Trophoblast cell (in vitro differentiated cells and primary cell): ENCODE measurements at regions not wholly inside any gene's neighbourhood (a gene's known extent, or its start where the extent isn't known, plus 50 kb on each side); places are given as distances from the start of the nearest gene placed in this dataset.
"Not testable (repeated sequence)": the region's sequence is repeated elsewhere in the genome, so short reads cannot be mapped to it uniquely, and the experiment has no call there.

ENCODE experiments used
- DNase-seq, 2 donors: peaks; one replicate each; pipeline ENCODE4 v3.0.0-alpha.2; 2016
- H2AFZ ChIP-seq: 2 replicates; pipeline ENCODE4 v1.6.1; 2013; ENCODE audit warnings: low read length, moderate library complexity, mild to moderate bottlenecking; ENCODE audit not compliant: insufficient read depth, poor library complexity
- H2AK5ac ChIP-seq: 2 replicates; pipeline ENCODE4 v1.6.1; 2013; ENCODE audit warnings: mild to moderate bottlenecking, low read length
- H2BK120ac ChIP-seq: 2 replicates; pipeline ENCODE4 v1.6.1; 2013; ENCODE audit warnings: low read length, mild to moderate bottlenecking, moderate library complexity; ENCODE audit not compliant: insufficient read depth, poor library complexity
- H2BK12ac ChIP-seq: 2 replicates; pipeline ENCODE4 v1.6.1; 2013; ENCODE audit warnings: mild to moderate bottlenecking, low read length, moderate library complexity
- H2BK5ac ChIP-seq: 2 replicates; pipeline ENCODE4 v1.6.1; 2013; ENCODE audit warnings: low read length, low read depth, moderate library complexity, mild to moderate bottlenecking; ENCODE audit not compliant: poor library complexity
- H3K14ac ChIP-seq: 2 replicates; pipeline ENCODE4 v1.6.1; 2013; ENCODE audit warnings: mild to moderate bottlenecking, low read length
- H3K18ac ChIP-seq: 2 replicates; pipeline ENCODE4 v1.6.1; 2013; ENCODE audit warnings: mild to moderate bottlenecking, low read length
- H3K23ac ChIP-seq: 2 replicates; pipeline ENCODE4 v1.6.1; 2013; ENCODE audit warnings: low read length
- H3K27ac ChIP-seq: 2 replicates; pipeline ENCODE4 v1.5.1; 2013; ENCODE audit warnings: low read depth, mild to moderate bottlenecking, inconsistent platforms, low read length, moderate library complexity
- H3K27me3 ChIP-seq: 2 replicates; pipeline ENCODE4 v1.6.1; 2013; ENCODE audit warnings: inconsistent platforms, mild to moderate bottlenecking, low read length, moderate library complexity; ENCODE audit not compliant: insufficient read depth
- H3K36me3 ChIP-seq, 2 experiments: 1 replicate in 1 of 2; 2 replicates in 1 of 2; pipeline ENCODE4 v1.6.1; 2013; ENCODE audit warnings: low read length in 2 of 2, mild to moderate bottlenecking in 2 of 2, moderate library complexity in 1 of 2; ENCODE audit not compliant: insufficient read depth in 2 of 2, control insufficient read depth in 1 of 2
- H3K4ac ChIP-seq: 2 replicates; pipeline ENCODE4 v1.6.1; 2013; ENCODE audit warnings: low read depth, mild to moderate bottlenecking, low read length, moderate library complexity
- H3K4me1 ChIP-seq, 2 experiments: 1 replicate in 1 of 2; 2 replicates in 1 of 2; pipeline ENCODE4 v1.6.1; 2013; ENCODE audit warnings: low read length in 2 of 2, mild to moderate bottlenecking in 2 of 2, moderate library complexity in 1 of 2; ENCODE audit not compliant: insufficient read depth in 2 of 2, control insufficient read depth in 1 of 2
- H3K4me2 ChIP-seq: 2 replicates; pipeline ENCODE4 v1.6.1; 2013; ENCODE audit warnings: inconsistent platforms, mild to moderate bottlenecking, low read length, moderate library complexity
- H3K4me3 ChIP-seq: 2 replicates; pipeline ENCODE4 v1.5.1; 2013; ENCODE audit warnings: mild to moderate bottlenecking, low read depth, low read length, inconsistent platforms
- H3K79me1 ChIP-seq: one replicate; pipeline ENCODE4 v1.6.1; 2013; ENCODE audit warnings: low read length
- H3K79me2 ChIP-seq: 2 replicates; pipeline ENCODE4 v1.6.1; 2013; ENCODE audit warnings: low read length, mild to moderate bottlenecking; ENCODE audit not compliant: control insufficient read depth, insufficient read depth, poor library complexity
- H3K9ac ChIP-seq: 2 replicates; pipeline ENCODE4 v1.6.1; 2013; ENCODE audit warnings: mild to moderate bottlenecking, low read length
- H3K9me3 ChIP-seq: 2 replicates; pipeline ENCODE4 v1.6.1; 2013; ENCODE audit warnings: low read depth, mild to moderate bottlenecking, control low read depth, inconsistent platforms, low read length; ENCODE audit not compliant: insufficient read depth
- H4K12ac ChIP-seq: 2 replicates; pipeline ENCODE4 v1.6.1; 2013; ENCODE audit warnings: low read depth, mild to moderate bottlenecking, low read length, moderate library complexity
- H4K8ac ChIP-seq: 2 replicates; pipeline ENCODE4 v1.6.1; 2013; ENCODE audit warnings: low read depth, mild to moderate bottlenecking, low read length, moderate library complexity
- H4K91ac ChIP-seq: one replicate; pipeline ENCODE4 v1.6.1; 2013; ENCODE audit warnings: low read depth, mild to moderate bottlenecking, low read length, moderate library complexity
- WGBS: extraction: QIAGEN DNeasy Blood & Tissue Kit; methylation state at CpG from one replicate; pipeline ENCODE4 v1.1.7; 2013; ENCODE audit warnings: missing lambda C conversion rate; ENCODE audit not compliant: insufficient read length, insufficient coverage; ENCODE audit errors: extremely low coverage; 5-methylcytosine and 5-hydroxymethylcytosine counted together

DNA sequence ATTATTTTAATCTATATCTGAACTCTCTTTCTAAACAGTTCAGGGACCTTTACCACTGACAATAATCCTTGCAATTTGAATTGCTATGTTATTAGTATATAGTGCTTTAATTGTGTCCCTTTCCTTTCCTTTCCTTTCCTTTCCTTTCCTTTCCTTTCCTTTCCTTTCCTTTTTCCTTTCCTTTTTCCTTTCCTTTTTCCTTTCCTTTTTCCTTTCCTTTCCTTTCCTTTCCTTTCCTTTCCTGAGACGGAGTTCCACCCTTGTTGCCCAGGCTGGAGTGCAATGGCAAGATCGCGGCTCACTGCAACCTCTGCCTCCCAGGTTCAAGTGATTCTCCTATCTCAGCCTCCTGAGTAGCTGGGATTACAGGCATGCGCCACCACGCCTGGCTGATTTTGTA lies 225.1 kb downstream of the CXXC4 start:
- not testable (repeated sequence) for H3K23ac ChIP-seq, H2BK5ac ChIP-seq, H2BK12ac ChIP-seq, H3K18ac ChIP-seq, H4K8ac ChIP-seq, H3K14ac ChIP-seq, H3K9ac ChIP-seq, H3K79me2 ChIP-seq, H3K4ac ChIP-seq, H3K4me1 ChIP-seq, H4K12ac ChIP-seq, H3K27me3 ChIP-seq, H4K91ac ChIP-seq, DNase-seq, H2BK120ac ChIP-seq, H3K27ac ChIP-seq, H3K4me3 ChIP-seq, H3K4me2 ChIP-seq, H3K36me3 ChIP-seq, H3K79me1 ChIP-seq, H2AK5ac ChIP-seq, H2AFZ ChIP-seq, H3K9me3 ChIP-seq
- WGBS, result no CpG with 5 or more reads among the region's 5 CpGs

DNA sequence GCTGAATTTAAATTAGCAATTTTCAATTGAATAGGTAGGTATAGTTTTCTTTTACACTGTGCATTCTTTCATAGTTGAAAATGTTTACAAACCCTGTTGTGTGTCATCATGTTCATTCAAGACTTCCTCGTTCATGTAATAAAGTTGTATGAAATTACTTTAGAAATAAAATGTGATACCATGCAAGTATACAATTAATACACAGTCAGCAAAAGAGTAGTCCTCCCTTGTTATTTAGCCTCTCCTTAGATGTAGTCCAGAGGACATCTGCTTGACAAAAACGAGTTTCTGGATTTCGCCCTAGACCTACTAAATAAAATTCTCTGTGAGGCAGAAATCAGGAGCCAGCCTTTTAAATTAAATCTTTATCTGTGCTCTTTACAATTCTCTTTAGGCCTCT lies 231.6 kb downstream of the CXXC4 start:
- H3K27me3 ChIP-seq, result no peaks in the 10 kb centered on the region
- H3K23ac ChIP-seq, result no peak overlapping the region
- no peak overlapping the region for H3K4me3 ChIP-seq
- no peak overlapping the region for H3K4ac ChIP-seq
- no peak overlapping the region for H3K9ac ChIP-seq
- H3K18ac ChIP-seq, result no peak overlapping the region
- no peak overlapping the region for H3K4me2 ChIP-seq
- no peak for DNase-seq
- H2BK12ac ChIP-seq, result no peak overlapping the region
- H4K91ac ChIP-seq, result no peak overlapping the region
- no peaks in the 10 kb centered on the region for H3K36me3 ChIP-seq
- WGBS, result no CpG with 5 or more reads among the region's 3 CpGs
- H3K27ac ChIP-seq, result no peak overlapping the region
- no peak overlapping the region for H2BK5ac ChIP-seq
- H3K4me1 ChIP-seq, result no peaks in the 10 kb centered on the region
- no peak overlapping the region for H2AFZ ChIP-seq
- H2BK120ac ChIP-seq, result no peak overlapping the region
- H3K9me3 ChIP-seq, result no peaks in the 10 kb centered on the region
- no peaks in the 10 kb centered on the region for H3K79me1 ChIP-seq
- no peak overlapping the region for H4K12ac ChIP-seq
- no peak overlapping the region for H3K14ac ChIP-seq
- no peak overlapping the region for H4K8ac ChIP-seq
- H3K79me2 ChIP-seq, result no peaks in the 10 kb centered on the region
- no peak overlapping the region for H2AK5ac ChIP-seq

DNA sequence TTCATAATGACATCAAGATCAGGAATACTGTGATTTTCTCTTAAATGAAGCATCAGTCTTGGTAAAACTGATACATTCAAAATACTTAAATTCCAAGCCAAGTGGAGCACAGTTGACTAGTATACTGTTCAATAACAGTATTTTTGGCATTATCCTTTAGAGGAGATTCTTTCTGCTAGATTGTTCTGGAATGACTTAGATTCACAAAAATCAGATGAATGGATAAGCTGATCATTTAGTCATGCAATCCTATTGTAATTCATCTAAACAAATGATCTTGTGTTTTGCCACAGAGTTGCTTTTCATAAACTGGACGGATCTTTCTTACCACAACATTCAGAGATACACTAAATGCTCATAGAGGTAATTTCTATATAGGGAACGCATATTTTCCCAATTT lies 232.0 kb downstream of the CXXC4 start:
- H4K8ac ChIP-seq, result no peak overlapping the region
- no peak overlapping the region for H4K91ac ChIP-seq
- no peaks in the 10 kb centered on the region for H3K9me3 ChIP-seq
- H3K4me1 ChIP-seq, result no peaks in the 10 kb centered on the region
- H3K18ac ChIP-seq, result no peak overlapping the region
- H2BK120ac ChIP-seq, result no peak overlapping the region
- no peaks in the 10 kb centered on the region for H3K36me3 ChIP-seq
- H3K23ac ChIP-seq, result no peak overlapping the region
- no peak overlapping the region for H3K14ac ChIP-seq
- DNase-seq, result no peak
- no peak overlapping the region for H3K27ac ChIP-seq
- no peak overlapping the region for H2BK5ac ChIP-seq
- H4K12ac ChIP-seq, result no peak overlapping the region
- no peaks in the 10 kb centered on the region for H3K79me1 ChIP-seq
- H3K4ac ChIP-seq, result no peak overlapping the region
- no peak overlapping the region for H2AK5ac ChIP-seq
- no peak overlapping the region for H2AFZ ChIP-seq
- H3K4me3 ChIP-seq, result no peak overlapping the region
- WGBS, result no CpG with 5 or more reads among the region's 2 CpGs
- H3K4me2 ChIP-seq, result no peak overlapping the region
- no peaks in the 10 kb centered on the region for H3K27me3 ChIP-seq
- H2BK12ac ChIP-seq, result no peak overlapping the region
- H3K9ac ChIP-seq, result no peak overlapping the region
- H3K79me2 ChIP-seq, result no peaks in the 10 kb centered on the region

DNA sequence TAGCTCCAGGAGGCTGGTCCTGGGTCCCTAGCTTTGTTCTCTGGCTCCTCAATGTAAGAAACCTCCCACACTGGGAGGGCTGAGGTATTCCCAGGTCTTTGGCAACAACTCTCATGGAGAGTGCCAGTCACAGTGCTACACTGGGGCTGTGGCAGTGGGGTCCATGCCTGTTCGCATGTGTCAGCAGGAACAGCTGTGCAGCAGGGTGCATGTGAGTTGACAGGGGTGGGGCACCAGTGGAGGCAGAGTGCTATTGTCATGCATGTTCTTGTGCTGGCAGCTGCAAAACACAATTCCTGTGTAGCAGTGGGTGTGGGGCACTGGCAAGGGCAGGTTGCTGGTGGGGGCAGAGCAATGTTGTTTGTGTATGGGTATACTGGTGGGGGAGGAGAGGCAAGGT lies 246.0 kb downstream of the CXXC4 start:
- Histone ChIP-seq H3K18ac (no peak overlapping the region), H3K4me3 (no peak overlapping the region), H3K27ac (no peak overlapping the region), H3K9me3 (peaks cover 2% of the 10 kb centered on the region), H3K4ac (no peak overlapping the region), H2BK12ac (no peak overlapping the region), H3K27me3 (no peaks in the 10 kb centered on the region), H4K8ac (no peak overlapping the region), H3K4me2 (no peak overlapping the region), H3K4me1 (no peaks in the 10 kb centered on the region), H3K9ac (no peak overlapping the region), H3K36me3 (no peaks in the 10 kb centered on the region), H3K14ac (no peak overlapping the region), H4K12ac (no peak overlapping the region), H3K79me2 (no peaks in the 10 kb centered on the region), H2AFZ (no peak overlapping the region), H4K91ac (no peak overlapping the region), H2BK5ac (no peak overlapping the region), H2BK120ac (no peak overlapping the region), H3K23ac (no peak overlapping the region), H3K79me1 (no peaks in the 10 kb centered on the region), H2AK5ac (no peak overlapping the region)
- no CpG with 5 or more reads among the region's 1 CpG for WGBS
- DNase-seq, result no peak
